Stimulated activated CD4-positive, alpha-beta T cell treated with anti-CD3 and anti-CD28 coated beads, Interleukin-4, amount 100 ng/mL, for 24 hours (primary cell): ENCODE measurements at regions not wholly inside any gene's neighbourhood (a gene's known extent, or its start where the extent isn't known, plus 50 kb on each side); places are given as distances from the start of the nearest gene placed in this dataset.

Experiments
- DNase-seq: peaks from one replicate; pipeline ENCODE4 v3.0.0-alpha.2; 2020

GRCh38 chrX:10048076-10048475 lies 80.9 kb downstream of the CLDN34 start:
- DNase-seq, result no peak

- DNase-seq, result no peak
These were observed 81.5 kb downstream of the CLDN34 start for GRCh38 chrX:10048707-10049106.

- no peak for DNase-seq
These were observed 82.1 kb downstream of the CLDN34 start for GRCh38 chrX:10049236-10049635.

GRCh38 chrX:10050481-10050880 lies 83.3 kb downstream of the CLDN34 start:
- no peak for DNase-seq

GRCh38 chrX:10051866-10052480 lies 84.8 kb downstream of the CLDN34 start:
- DNase-seq, result no peak

GRCh38 chrX:10052906-10053625 lies 85.9 kb downstream of the CLDN34 start:
- DNase-seq, result no peak

- DNase-seq, result no peak
These were observed 87.2 kb downstream of the CLDN34 start for GRCh38 chrX:10054396-10054795.

- no peak for DNase-seq
These were observed 88.3 kb downstream of the CLDN34 start for GRCh38 chrX:10055430-10055829.

GRCh38 chrX:10062352-10062751 lies 94.4 kb upstream of the CLCN4 start:
- no peak for DNase-seq

GRCh38 chrX:10062980-10063379 lies 93.8 kb upstream of the CLCN4 start:
- DNase-seq, result no peak

- DNase-seq, result no peak
These were observed 92.0 kb upstream of the CLCN4 start for GRCh38 chrX:10064736-10065135.

GRCh38 chrX:10070714-10071436 lies 85.9 kb upstream of the CLCN4 start:
- no peak for DNase-seq

- no peak for DNase-seq
These were observed 85.2 kb upstream of the CLCN4 start for GRCh38 chrX:10071451-10072144.

GRCh38 chrX:10072786-10073568 lies 83.8 kb upstream of the CLCN4 start:
- DNase-seq, result no peak

GRCh38 chrX:10073671-10074070 lies 83.1 kb upstream of the CLCN4 start:
- DNase-seq, result no peak

GRCh38 chrX:10074241-10074941 lies 82.4 kb upstream of the CLCN4 start:
- DNase-seq, result no peak

- no peak for DNase-seq
These were observed 80.0 kb upstream of the CLCN4 start for GRCh38 chrX:10076765-10077164.

GRCh38 chrX:10077425-10078188 lies 79.2 kb upstream of the CLCN4 start:
- no peak for DNase-seq

GRCh38 chrX:10078266-10078665 lies 78.5 kb upstream of the CLCN4 start:
- DNase-seq, result no peak

- DNase-seq, result no peak
These were observed 77.5 kb upstream of the CLCN4 start for GRCh38 chrX:10079231-10079630.

GRCh38 chrX:10083809-10084208 lies 73.0 kb upstream of the CLCN4 start:
- no peak for DNase-seq
